ENCODE measurements at regions not wholly inside any gene's neighbourhood (a gene's known extent, or its start where the extent isn't known, plus 50 kb on each side); places are given as distances from the start of the nearest gene placed in this dataset.
"Not testable (repeated sequence)": the region's sequence is repeated elsewhere in the genome, so short reads cannot be mapped to it uniquely, and the experiment has no call there.

GRCh38 chr4:164087733-164088132 lies 593.2 kb downstream of the TMA16 start:
- no peaks in the 10 kb centered on the region for H3K36me3 ChIP-seq
- DNase-seq (ENCODE audit: extremely low spot score in 2 of 2): no peak
- no peaks in the 10 kb centered on the region for H3K27me3 ChIP-seq
- no peak overlapping the region for H3K27ac ChIP-seq
- intact Hi-C loops (cut with DNase I): no loop called here
- TF ChIP-seq POLR2A (IDR thresholded peaks at IDR 0.05): no peak
- no peak for TF ChIP-seq POLR2AphosphoS5 (IDR thresholded peaks at IDR 0.05; ENCODE audit: insufficient read depth in 1 of 2, low read depth in 1 of 2)
- H3K9me3 ChIP-seq: no peaks in the 10 kb centered on the region
- H3K4me3 ChIP-seq: no peak overlapping the region
- H3K4me1 ChIP-seq: no peaks in the 10 kb centered on the region

- Histone ChIP-seq H3K36me3 (no peaks in the 10 kb centered on the region), H3K9me3 (no peaks in the 10 kb centered on the region), H3K4me1 (no peaks in the 10 kb centered on the region), H3K4me3 (no peak overlapping the region), H3K27ac (no peak overlapping the region), H3K27me3 (no peaks in the 10 kb centered on the region)
- TF ChIP-seq POLR2A (IDR thresholded peaks at IDR 0.05) (no peak), POLR2AphosphoS5 (IDR thresholded peaks at IDR 0.05; ENCODE audit: insufficient read depth in 1 of 2, low read depth in 1 of 2) (no peak), CTCF (IDR thresholded peaks at IDR 0.05) (no peak)
- intact Hi-C loops (cut with DNase I): no loop called here
- no peak for DNase-seq (ENCODE audit: extremely low spot score in 2 of 2)
These were observed 601.0 kb downstream of the TMA16 start for GRCh38 chr4:164095313-164096110.

GRCh38 chr4:164096766-164097518 lies 602.5 kb downstream of the TMA16 start:
- Histone ChIP-seq H3K36me3 (no peaks in the 10 kb centered on the region), H3K27me3 (no peaks in the 10 kb centered on the region), H3K4me1 (no peaks in the 10 kb centered on the region), H3K9me3 (no peaks in the 10 kb centered on the region), H3K4me3 (no peak overlapping the region), H3K27ac (no peak overlapping the region)
- no peak for TF ChIP-seq POLR2AphosphoS5 (IDR thresholded peaks at IDR 0.05; ENCODE audit: insufficient read depth in 1 of 2, low read depth in 1 of 2)
- TF ChIP-seq POLR2A (IDR thresholded peaks at IDR 0.05): no peak
- TF ChIP-seq CTCF (IDR thresholded peaks at IDR 0.05): no peak
- intact Hi-C loops (cut with DNase I): no loop called here
- no peak for DNase-seq (ENCODE audit: extremely low spot score in 2 of 2)

- intact Hi-C loops (cut with DNase I); H3K4me3 ChIP-seq; DNase-seq (ENCODE audit: extremely low spot score in 2 of 2); H3K27ac ChIP-seq; H3K9me3 ChIP-seq; H3K27me3 ChIP-seq; H3K36me3 ChIP-seq; H3K4me1 ChIP-seq: not testable (repeated sequence)
These were observed 606.4 kb downstream of the TMA16 start for GRCh38 chr4:164100741-164101365.

GRCh38 chr4:164108971-164109370 lies 614.5 kb downstream of the TMA16 start:
- H3K9me3 ChIP-seq: no peaks in the 10 kb centered on the region
- H3K27me3 ChIP-seq: no peaks in the 10 kb centered on the region
- intact Hi-C loops (cut with DNase I): no loop called here
- no peak overlapping the region for H3K4me3 ChIP-seq
- H3K27ac ChIP-seq: no peak overlapping the region
- no peaks in the 10 kb centered on the region for H3K4me1 ChIP-seq
- TF ChIP-seq POLR2A (IDR thresholded peaks at IDR 0.05) (no peak), CTCF (IDR thresholded peaks at IDR 0.05) (no peak), POLR2AphosphoS5 (IDR thresholded peaks at IDR 0.05; ENCODE audit: insufficient read depth in 1 of 2, low read depth in 1 of 2) (no peak)
- H3K36me3 ChIP-seq: no peaks in the 10 kb centered on the region
- no peak for DNase-seq (ENCODE audit: extremely low spot score in 2 of 2)

Measured in vagina (tissue), 2 donors.